ENCODE measurements at regions not wholly inside any gene's neighbourhood (a gene's known extent, or its start where the extent isn't known, plus 50 kb on each side); places are given as distances from the start of the nearest gene placed in this dataset.

- H3K4me3 ChIP-seq (ENCODE audit: low read depth in 1 of 5, low read length in 5 of 5): peak overlapping the region in 2 of 5 donors; percentile 19 to 26
- no peak overlapping the region for H3K9ac ChIP-seq (ENCODE audit: low read length in 5 of 5)
- peaks cover 0 to 36% (median 30%) of the 10 kb centered on the region in 5 donors for H3K9me3 ChIP-seq (ENCODE audit: control insufficient read depth in 5 of 5, low read length in 5 of 5)
- H3K36me3 ChIP-seq (ENCODE audit: control insufficient read depth in 5 of 5, insufficient read depth in 5 of 5, low read length in 5 of 5): no peaks in the 10 kb centered on the region
- H3K27me3 ChIP-seq (ENCODE audit: control insufficient read depth in 5 of 5, insufficient read depth in 4 of 5, low read length in 5 of 5): no peaks in the 10 kb centered on the region
- no peak overlapping the region for H3K27ac ChIP-seq (ENCODE audit: low read depth, low read length)
- no peaks in the 10 kb centered on the region for H3K4me1 ChIP-seq (ENCODE audit: control insufficient read depth in 5 of 5, insufficient read depth in 5 of 5, low read length in 5 of 5)
Measured at GRCh38 chr11:55172734-55173415, 89.1 kb upstream of the TRIM48 start.

All from subcutaneous abdominal adipose tissue (tissue), 5 donors.